Natural killer cell (primary cell): ENCODE measurements at regions not wholly inside any gene's neighbourhood (a gene's known extent, or its start where the extent isn't known, plus 50 kb on each side); places are given as distances from the start of the nearest gene placed in this dataset.

Source experiments
- ATAC-seq, 3 donors: fragments of 150-1000 bp in 2 of 3; fragments of 200-7000 bp in 1 of 3; cut with Tn5 transposase; 1 replicate in 1 of 3; 2 replicates in 2 of 3; pipeline ENCODE4 v1.10.0; 2021; ENCODE audit warnings: mild to moderate bottlenecking in 2 of 3, moderate library complexity in 2 of 3
- DNase-seq, 2 donors: peaks; one replicate each; pipeline versions ENCODE4 v3.0.0 to v3.0.0-alpha.2; 2013 to 2021; ENCODE audit warnings: mixed read lengths in 1 of 2
- H3K27ac ChIP-seq: one replicate; pipeline ENCODE4 v1.5.1; 2013; ENCODE audit warnings: mild to moderate bottlenecking, low read length
- H3K27me3 ChIP-seq: one replicate; pipeline ENCODE4 v1.6.1; 2013; ENCODE audit warnings: low read length; ENCODE audit not compliant: control insufficient read depth, insufficient read depth
- H3K36me3 ChIP-seq: one replicate; pipeline ENCODE4 v1.6.1; 2013; ENCODE audit warnings: low read length; ENCODE audit not compliant: control insufficient read depth, insufficient read depth
- H3K4me1 ChIP-seq: one replicate; pipeline ENCODE4 v1.6.1; 2013; ENCODE audit warnings: low read length; ENCODE audit not compliant: control insufficient read depth, insufficient read depth
- H3K4me3 ChIP-seq: one replicate; pipeline ENCODE4 v1.5.1; 2013; ENCODE audit warnings: low read length
- H3K9me3 ChIP-seq: one replicate; pipeline ENCODE4 v1.6.1; 2013; ENCODE audit warnings: low read length; ENCODE audit not compliant: control insufficient read depth, insufficient read depth
- H3K27ac Mint-ChIP-seq, 2 donors: one replicate each; pipeline ENCODE4 v1.8.0; 2022; ENCODE audit warnings: mild to moderate bottlenecking in 2 of 2, mixed read lengths in 2 of 2, moderate library complexity in 1 of 2
- H3K27me3 Mint-ChIP-seq, 2 donors: one replicate each; pipeline ENCODE4 v1.8.0; 2022; ENCODE audit warnings: low read depth in 2 of 2, mixed read lengths in 2 of 2
- H3K36me3 Mint-ChIP-seq: one replicate; pipeline ENCODE4 v1.8.0; 2022; ENCODE audit warnings: mixed read lengths
- H3K4me1 Mint-ChIP-seq, 2 donors: one replicate each; pipeline ENCODE4 v1.8.0; 2022; ENCODE audit warnings: mixed read lengths in 2 of 2
- H3K4me3 Mint-ChIP-seq: one replicate; pipeline ENCODE4 v1.8.0; 2022; ENCODE audit warnings: mild to moderate bottlenecking, moderate library complexity, mixed read lengths
- H3K9me3 Mint-ChIP-seq, 2 donors: one replicate each; pipeline ENCODE4 v1.8.0; 2022; ENCODE audit warnings: mixed read lengths in 2 of 2
- WGBS: methylation state at CpG from one replicate; pipeline ENCODE4 v1.1.7; 2013; ENCODE audit warnings: missing lambda C conversion rate; ENCODE audit not compliant: insufficient coverage; 5-methylcytosine and 5-hydroxymethylcytosine counted together
- intact Hi-C: fragments of 100-400 bp; cut with micrococcal nuclease; formaldehyde crosslinking; loops from one replicate; pipeline ENCODE4 v1.14.2; 2022
- TF ChIP-seq, protein P1 (sequence below): fragments of 200-600 bp; IDR thresholded peaks from one replicate; pipeline ENCODE4 v1.8.0; 2022; ENCODE audit warnings: antibody characterized with exemption

DNA sequence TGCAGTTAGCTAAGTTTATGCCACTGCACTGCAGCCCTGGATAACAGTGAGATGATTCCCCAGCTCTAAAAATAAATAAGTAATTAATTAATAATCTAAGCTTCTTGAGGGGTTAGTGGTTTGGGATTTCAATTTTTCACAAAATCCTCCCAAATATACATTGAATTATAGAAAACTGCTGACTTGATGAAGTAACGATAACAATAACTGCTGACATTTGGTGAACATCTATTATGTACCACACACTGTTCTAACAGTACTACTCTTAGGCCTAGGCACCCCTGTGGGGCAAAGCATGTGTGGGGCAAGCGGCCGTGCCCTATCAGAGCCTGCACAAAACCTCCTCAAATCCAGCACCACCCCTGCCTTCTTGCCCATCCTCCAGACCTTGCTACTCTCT, 245.8 kb upstream of the EPHA4 start:
- Mint-ChIP-seq H3K36me3 (no peaks in the 10 kb centered on the region), H3K27me3 (no peaks in the 10 kb centered on the region), H3K4me3 (no peak overlapping the region), H3K4me1 (no peaks in the 10 kb centered on the region), H3K27ac (no peak overlapping the region), H3K9me3 (peaks cover 0 to 9% of the 10 kb centered on the region in 2 donors)
- intact Hi-C loops = no loop called here
- H3K27ac ChIP-seq = no peak overlapping the region
- WGBS = 87% methylated on average over 3 of the region's 3 CpGs
- ATAC-seq (no peak), DNase-seq (no peak)
- H3K4me1 ChIP-seq = no peaks in the 10 kb centered on the region
- no peaks in the 10 kb centered on the region for H3K9me3 ChIP-seq
- no peak overlapping the region for H3K4me3 ChIP-seq
- H3K36me3 ChIP-seq = no peaks in the 10 kb centered on the region
- TF ChIP-seq, protein P1, sequence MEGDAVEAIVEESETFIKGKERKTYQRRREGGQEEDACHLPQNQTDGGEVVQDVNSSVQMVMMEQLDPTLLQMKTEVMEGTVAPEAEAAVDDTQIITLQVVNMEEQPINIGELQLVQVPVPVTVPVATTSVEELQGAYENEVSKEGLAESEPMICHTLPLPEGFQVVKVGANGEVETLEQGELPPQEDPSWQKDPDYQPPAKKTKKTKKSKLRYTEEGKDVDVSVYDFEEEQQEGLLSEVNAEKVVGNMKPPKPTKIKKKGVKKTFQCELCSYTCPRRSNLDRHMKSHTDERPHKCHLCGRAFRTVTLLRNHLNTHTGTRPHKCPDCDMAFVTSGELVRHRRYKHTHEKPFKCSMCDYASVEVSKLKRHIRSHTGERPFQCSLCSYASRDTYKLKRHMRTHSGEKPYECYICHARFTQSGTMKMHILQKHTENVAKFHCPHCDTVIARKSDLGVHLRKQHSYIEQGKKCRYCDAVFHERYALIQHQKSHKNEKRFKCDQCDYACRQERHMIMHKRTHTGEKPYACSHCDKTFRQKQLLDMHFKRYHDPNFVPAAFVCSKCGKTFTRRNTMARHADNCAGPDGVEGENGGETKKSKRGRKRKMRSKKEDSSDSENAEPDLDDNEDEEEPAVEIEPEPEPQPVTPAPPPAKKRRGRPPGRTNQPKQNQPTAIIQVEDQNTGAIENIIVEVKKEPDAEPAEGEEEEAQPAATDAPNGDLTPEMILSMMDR = no peak
- no peaks in the 10 kb centered on the region for H3K27me3 ChIP-seq

DNA sequence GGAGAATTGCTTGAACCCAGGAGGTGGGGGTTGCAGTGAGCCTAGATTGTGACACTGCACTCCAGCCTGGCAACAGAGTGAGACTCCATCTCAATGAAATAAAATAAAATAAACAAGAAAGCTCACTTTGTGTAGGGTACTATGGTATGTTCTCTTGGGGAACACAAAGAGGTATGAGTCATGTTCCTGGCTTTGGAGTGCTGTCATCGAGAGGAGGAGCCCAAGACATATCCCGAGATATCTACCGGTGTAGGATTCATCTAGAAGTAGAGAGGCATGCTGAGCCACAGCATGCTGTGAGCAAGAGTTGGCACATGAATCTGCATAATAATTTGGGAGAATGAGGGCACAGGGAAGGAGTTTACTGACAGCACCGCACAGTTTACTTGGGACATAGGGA, 244.9 kb upstream of the EPHA4 start:
- Mint-ChIP-seq H3K36me3 (no peaks in the 10 kb centered on the region), H3K27me3 (no peaks in the 10 kb centered on the region), H3K4me1 (no peaks in the 10 kb centered on the region), H3K4me3 (no peak overlapping the region), H3K27ac (no peak overlapping the region), H3K9me3 (peaks cover 0 to 11% of the 10 kb centered on the region in 2 donors)
- no peak for DNase-seq
- TF ChIP-seq, protein P1 = no peak
- WGBS = 93% methylated on average over 4 of the region's 4 CpGs
- Histone ChIP-seq H3K4me1 (no peaks in the 10 kb centered on the region), H3K27me3 (no peaks in the 10 kb centered on the region), H3K27ac (no peak overlapping the region), H3K4me3 (no peak overlapping the region), H3K9me3 (no peaks in the 10 kb centered on the region), H3K36me3 (no peaks in the 10 kb centered on the region)
- intact Hi-C loops = no loop called here
- no peak for ATAC-seq

DNA sequence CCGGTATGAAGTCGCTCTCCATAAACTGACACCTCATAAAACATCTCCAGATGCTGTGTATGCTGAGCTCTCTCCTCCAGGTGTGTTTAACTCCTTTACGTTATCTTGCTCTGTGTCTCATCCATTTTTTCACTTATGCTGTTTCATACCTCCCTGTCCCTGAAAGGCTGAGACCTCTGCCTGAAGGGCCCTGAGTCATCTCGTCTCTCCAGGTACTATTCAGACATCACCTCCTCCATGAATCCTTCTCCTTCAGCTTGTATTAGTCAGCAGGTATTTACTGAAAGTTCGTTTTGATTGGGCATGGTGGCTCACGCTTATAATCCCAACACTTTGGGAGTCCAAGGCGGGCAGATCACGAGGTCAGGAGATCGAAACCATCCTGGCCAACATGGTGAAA, 244.5 kb upstream of the EPHA4 start:
- DNase-seq = no peak
- TF ChIP-seq, protein P1 = no peak
- Histone ChIP-seq H3K4me1 (no peaks in the 10 kb centered on the region), H3K36me3 (no peaks in the 10 kb centered on the region), H3K4me3 (no peak overlapping the region), H3K27me3 (no peaks in the 10 kb centered on the region), H3K27ac (no peak overlapping the region), H3K9me3 (no peaks in the 10 kb centered on the region)
- peaks cover 0 to 11% of the 10 kb centered on the region in 2 donors for H3K9me3 Mint-ChIP-seq
- no peaks in the 10 kb centered on the region for H3K36me3 Mint-ChIP-seq
- intact Hi-C loops = no loop called here
- no peak overlapping the region for H3K4me3 Mint-ChIP-seq
- ATAC-seq = no peak
- no peaks in the 10 kb centered on the region for H3K4me1 Mint-ChIP-seq
- H3K27me3 Mint-ChIP-seq = no peaks in the 10 kb centered on the region
- no peak overlapping the region for H3K27ac Mint-ChIP-seq
- 87% methylated on average over 9 of the region's 9 CpGs for WGBS

DNA sequence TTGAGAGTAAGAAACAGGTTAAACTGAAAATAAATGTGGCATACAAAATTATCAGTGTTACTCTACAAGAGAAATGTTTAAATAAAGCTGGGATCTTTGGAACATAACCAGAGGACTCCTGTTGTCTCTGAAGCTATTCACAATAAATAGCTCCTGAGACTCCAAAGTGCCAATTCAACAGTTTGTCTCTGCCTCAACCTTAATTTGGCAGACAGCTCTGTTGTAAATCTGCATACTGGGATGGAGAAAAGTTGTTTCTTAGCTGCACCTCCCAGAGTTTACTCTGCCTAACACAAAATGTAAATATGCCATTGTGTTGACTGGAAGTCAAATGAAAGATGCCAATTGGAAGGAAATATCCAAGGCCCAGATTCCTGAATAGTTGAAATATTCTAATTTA, 238.5 kb upstream of the EPHA4 start:
- Histone ChIP-seq H3K36me3 (no peaks in the 10 kb centered on the region), H3K27me3 (no peaks in the 10 kb centered on the region), H3K4me1 (no peaks in the 10 kb centered on the region), H3K27ac (no peak overlapping the region), H3K4me3 (no peak overlapping the region), H3K9me3 (no peaks in the 10 kb centered on the region)
- no peak for ATAC-seq
- H3K4me1 Mint-ChIP-seq = no peaks in the 10 kb centered on the region
- TF ChIP-seq, protein P1 = no peak
- H3K27me3 Mint-ChIP-seq = no peaks in the 10 kb centered on the region
- no peaks in the 10 kb centered on the region for H3K36me3 Mint-ChIP-seq
- H3K27ac Mint-ChIP-seq = no peak overlapping the region
- DNase-seq = no peak
- H3K4me3 Mint-ChIP-seq = no peak overlapping the region
- intact Hi-C loops = no loop called here
- peaks cover 3 to 12% of the 10 kb centered on the region in 2 donors for H3K9me3 Mint-ChIP-seq
